HG02884 (cell line): ENCODE measurements at regions not wholly inside any gene's neighbourhood (a gene's known extent, or its start where the extent isn't known, plus 50 kb on each side); places are given as distances from the start of the nearest gene placed in this dataset.
"Not testable (repeated sequence)": the region's sequence is repeated elsewhere in the genome, so short reads cannot be mapped to it uniquely, and the experiment has no call there.

ENCODE experiments used
- ATAC-seq: cut with Tn5 transposase; IDR thresholded peaks from one replicate; pipeline ENCODE4 v1.9.1; 2021; ENCODE audit warnings: mild to moderate bottlenecking, moderate library complexity; ENCODE audit not compliant: unreplicated experiment

DNA sequence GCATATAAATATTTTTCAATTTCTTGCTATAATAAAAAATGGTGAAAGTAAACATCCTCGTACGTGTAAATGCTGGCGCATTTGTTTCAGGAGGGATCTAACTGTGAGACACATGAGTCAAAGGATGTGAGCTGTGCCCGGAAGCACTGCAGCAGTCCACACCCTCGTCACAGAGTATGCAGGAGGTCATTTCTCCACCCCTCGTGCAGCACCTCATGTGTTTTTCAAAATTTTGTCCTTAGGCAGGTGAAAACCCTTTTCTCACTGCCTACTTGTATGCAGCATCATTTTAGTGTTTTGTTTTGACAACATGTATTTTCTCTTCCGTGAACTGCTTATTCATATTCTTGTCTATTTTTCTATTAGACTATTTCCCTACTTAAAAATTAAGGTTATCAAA lies 162.7 kb downstream of the AVL9 start:
- ATAC-seq, result no peak

DNA sequence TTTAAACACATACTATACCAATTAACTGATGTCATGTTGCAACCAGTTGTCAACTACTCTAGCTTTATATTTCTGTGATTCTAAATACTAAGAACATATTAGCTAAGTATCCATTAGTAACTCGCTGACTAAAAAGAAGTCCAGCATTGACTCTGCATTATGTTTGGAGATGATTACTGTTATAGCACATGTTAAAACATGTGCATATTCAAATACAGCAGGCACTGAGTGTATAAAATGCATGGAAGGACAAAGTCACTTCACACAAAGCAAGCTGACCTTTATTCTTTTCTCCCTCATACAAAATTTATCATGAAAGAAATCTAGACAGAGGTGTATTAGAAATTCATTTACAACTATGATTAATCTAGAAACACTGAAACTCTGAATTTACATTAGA lies 159.3 kb downstream of the AVL9 start:
- ATAC-seq, result not testable (repeated sequence)

DNA sequence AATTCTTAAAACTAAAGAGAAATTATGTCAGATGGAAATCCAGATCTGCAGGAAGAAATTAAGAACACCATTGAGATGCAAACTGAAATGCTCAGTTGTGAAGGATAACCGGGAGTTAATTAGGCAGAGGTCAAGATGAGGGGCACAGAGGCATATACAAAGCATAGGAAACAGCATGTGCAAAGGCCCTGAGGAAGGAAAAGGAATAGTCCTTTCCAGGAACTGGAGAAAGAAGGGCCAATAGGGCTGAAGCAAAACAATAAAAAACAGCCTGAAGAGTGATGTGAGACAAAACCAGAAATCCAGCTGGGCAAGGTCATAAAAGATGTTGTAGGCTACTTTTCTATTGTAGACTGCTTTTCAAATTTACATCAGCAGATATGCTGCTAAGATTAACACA lies 155.1 kb downstream of the AVL9 start:
- ATAC-seq, result not testable (repeated sequence)

DNA sequence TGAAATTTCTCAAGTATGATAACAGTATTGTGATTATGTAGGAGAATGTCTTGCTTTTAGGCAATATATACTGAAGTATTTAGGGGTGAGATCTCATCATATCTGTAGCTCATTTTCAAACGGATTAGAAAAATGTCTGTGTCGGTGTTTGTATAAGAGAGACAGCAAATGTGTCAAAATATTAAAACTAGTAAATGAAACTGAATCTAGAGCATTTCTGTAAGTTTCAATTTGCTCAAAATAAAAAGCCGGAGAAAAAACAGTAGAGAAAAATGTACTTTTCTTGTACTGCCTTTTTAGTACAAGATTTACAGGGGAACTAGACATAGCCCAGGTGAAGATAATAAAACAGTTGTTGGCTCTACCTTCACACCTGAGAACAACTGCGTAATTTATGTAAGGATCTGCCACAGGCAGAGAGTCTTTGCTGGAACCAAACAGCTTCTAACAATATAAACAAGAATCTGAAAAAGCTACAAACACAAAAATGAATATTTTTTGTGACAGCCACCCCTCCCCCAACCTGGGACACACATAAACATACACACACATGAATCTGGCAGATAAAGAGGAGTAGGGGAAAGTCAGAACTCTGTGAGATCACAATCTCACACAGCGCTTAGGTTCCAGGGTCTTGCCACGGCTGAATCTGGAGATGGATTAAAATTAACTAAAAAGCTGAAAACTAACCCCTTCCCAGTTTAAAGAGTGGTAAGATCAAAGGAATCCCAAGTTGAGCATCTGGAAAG lies 153.3 kb downstream of the AVL9 start:
- ATAC-seq, result no peak

DNA sequence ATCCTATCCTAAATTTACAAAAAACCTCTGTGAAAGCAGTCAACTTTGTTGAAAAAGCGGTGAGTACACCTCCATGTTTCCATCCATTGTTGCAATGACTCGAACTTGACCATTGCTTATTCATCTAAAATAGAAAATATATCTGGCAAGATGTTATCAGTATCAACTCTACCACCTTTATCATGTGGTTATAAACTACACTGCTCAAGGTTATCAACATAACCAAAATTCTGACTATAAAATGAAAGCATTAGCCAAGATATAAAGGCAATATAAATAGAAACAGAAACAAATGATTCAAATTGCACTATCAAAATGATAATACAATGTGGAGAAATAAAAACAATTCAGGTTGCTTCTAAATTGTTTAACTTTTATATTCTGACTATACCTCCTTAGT lies 150.0 kb downstream of the AVL9 start:
- not testable (repeated sequence) for ATAC-seq

DNA sequence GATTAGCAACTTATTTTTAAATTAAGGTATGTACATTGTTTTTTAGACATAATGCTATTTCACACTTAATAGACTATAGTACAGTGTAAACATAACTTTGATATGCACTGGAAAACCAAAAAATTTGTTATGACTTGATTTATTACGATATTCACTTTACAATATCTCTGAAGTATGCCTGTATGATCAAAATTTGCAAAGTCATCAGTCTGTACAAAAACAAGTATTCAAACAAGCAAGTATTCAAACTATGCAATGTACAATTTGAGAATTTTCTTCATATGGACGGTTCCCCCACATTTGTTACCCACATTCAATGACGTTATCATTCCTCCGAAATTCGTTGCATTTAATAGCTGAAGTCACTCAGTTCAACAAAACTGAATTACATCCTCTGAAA lies 147.9 kb downstream of the AVL9 start:
- ATAC-seq, result no peak

DNA sequence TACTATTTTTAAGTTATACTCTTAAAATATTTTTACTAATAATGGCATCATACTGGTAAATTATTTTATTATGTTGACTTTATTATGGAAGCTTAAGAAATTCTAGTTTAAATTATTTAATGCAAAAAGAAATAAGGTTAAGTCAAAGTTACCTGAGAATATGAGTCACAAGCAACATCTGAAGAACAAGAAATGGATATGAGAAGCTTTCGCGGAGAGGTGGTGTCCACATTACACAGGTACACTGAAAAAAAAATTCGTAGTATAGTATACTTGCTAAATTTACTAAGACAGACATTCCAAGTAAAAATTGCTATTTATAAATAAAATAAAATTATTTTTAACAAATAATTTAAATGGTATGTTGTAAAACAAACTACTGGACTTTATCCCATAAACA lies 143.8 kb downstream of the AVL9 start:
- no peak for ATAC-seq

DNA sequence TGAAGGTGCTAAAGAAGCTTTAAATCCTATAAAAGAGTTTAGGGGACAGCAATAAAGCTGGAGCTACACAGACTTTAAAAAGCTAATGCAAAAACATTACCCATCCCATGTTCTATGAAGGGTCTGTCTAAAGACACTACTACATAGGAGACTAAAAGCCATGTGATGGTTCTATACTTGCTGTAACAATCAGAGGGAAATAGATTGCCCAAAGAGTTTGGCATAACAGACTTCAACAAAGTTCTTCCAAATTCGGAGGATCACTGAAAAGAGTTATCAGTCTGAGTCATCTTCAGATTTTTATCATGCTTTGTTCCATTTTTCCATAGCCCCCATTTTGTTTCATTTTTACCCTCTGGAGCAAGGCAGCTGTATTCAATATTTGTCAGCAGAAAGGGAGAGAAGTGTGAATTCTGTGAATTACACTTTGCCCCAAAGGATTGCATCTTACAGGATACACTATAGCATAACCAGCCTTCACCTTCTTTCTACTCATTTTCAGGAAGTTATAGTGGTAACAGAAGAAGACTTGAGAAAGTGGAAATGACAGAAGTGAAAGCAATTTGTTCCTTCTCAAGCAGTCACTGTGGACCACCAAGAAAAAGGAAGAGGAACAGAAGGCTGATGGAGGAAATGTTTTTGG lies 143.3 kb downstream of the AVL9 start:
- peak; percentile 91 for ATAC-seq
